IPS-20b (cell line): ENCODE measurements at regions not wholly inside any gene's neighbourhood (a gene's known extent, or its start where the extent isn't known, plus 50 kb on each side); places are given as distances from the start of the nearest gene placed in this dataset.
"Not testable (repeated sequence)": the region's sequence is repeated elsewhere in the genome, so short reads cannot be mapped to it uniquely, and the experiment has no call there.

Experiments used
- H3K27ac ChIP-seq: one replicate; pipeline ENCODE4 v1.5.1; 2013; ENCODE audit warnings: low read length
- H3K27me3 ChIP-seq: 2 replicates; pipeline ENCODE4 v1.6.1; 2013; ENCODE audit warnings: mild to moderate bottlenecking, low read length, inconsistent platforms; ENCODE audit not compliant: insufficient read depth
- H3K36me3 ChIP-seq: 2 replicates; pipeline ENCODE4 v1.6.1; 2013; ENCODE audit warnings: low read depth, mild to moderate bottlenecking, inconsistent platforms, low read length, moderate library complexity; ENCODE audit not compliant: insufficient read depth
- H3K4me1 ChIP-seq: 2 replicates; pipeline ENCODE4 v1.6.1; 2013; ENCODE audit warnings: mild to moderate bottlenecking, control low read depth, inconsistent platforms, low read length, moderate library complexity; ENCODE audit not compliant: insufficient read depth
- H3K4me3 ChIP-seq: 2 replicates; pipeline ENCODE4 v1.5.1; 2013; ENCODE audit warnings: mild to moderate bottlenecking, low read length, inconsistent platforms
- H3K9ac ChIP-seq: 2 replicates; pipeline ENCODE4 v1.6.1; 2013; ENCODE audit warnings: low read depth, mild to moderate bottlenecking, inconsistent platforms, low read length, moderate library complexity
- H3K9me3 ChIP-seq: 2 replicates; pipeline ENCODE4 v1.6.1; 2013; ENCODE audit warnings: mild to moderate bottlenecking, low read depth, low read length, inconsistent platforms; ENCODE audit not compliant: insufficient read depth

DNA sequence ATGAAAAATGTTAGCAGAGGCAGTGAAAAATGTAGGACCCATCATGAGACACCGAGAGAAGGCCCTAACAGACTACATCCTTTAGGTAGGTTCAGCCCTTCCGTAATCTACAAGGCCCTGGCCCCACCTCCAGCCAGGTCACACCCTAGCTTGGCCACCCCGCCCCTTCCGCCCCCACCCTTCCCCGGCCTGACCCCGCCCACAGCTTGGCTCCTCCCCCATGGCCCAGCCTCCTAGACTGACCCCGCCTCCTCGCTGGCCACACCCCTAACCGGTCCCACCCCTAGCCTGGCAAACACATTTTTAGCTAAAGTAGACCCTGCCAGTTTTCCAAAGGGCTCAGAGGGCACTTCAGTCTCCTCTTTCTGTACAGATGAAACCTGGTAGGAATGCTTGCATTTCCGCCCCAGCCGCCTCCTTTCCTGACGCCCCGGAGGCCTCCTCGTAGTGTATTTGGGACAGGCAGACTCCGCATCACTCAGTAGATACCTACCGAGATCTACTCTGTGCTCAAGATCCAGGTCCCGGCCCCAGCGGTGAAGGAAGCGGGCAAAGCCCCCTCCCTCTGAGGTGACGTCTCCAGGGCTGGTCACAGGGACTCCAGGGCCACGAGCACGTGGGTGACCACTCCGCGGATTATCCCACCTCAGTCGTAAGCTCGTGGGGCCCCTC is 443.5 kb downstream of the PREX1 start:
- H3K9me3 ChIP-seq: no peaks in the 10 kb centered on the region
- no peak overlapping the region for H3K27ac ChIP-seq
- H3K27me3 ChIP-seq: no peaks in the 10 kb centered on the region
- no peak overlapping the region for H3K9ac ChIP-seq
- H3K4me1 ChIP-seq: no peaks in the 10 kb centered on the region
- H3K36me3 ChIP-seq: no peaks in the 10 kb centered on the region
- no peak overlapping the region for H3K4me3 ChIP-seq

DNA sequence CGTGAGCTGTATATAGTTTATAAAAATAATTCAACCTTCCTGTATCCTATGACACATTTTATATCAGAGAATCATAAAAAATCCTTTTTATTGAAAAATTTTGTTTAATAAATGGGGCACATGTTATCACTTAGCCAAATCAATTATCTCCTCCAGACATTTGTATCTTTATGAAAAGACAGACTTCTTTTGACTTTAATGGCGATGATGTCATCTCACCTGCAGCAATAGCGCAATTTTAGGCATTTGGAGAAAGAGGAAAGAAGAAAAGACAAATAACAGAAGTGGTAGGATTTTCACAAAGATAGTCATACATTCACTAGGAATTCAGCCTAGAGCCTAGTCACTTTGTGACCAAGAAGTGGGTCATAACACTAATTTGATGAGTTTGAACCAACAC is 444.5 kb downstream of the PREX1 start:
- no peaks in the 10 kb centered on the region for H3K9me3 ChIP-seq
- H3K27me3 ChIP-seq: no peaks in the 10 kb centered on the region
- H3K36me3 ChIP-seq: no peaks in the 10 kb centered on the region
- no peak overlapping the region for H3K9ac ChIP-seq
- no peak overlapping the region for H3K27ac ChIP-seq
- no peak overlapping the region for H3K4me3 ChIP-seq
- no peaks in the 10 kb centered on the region for H3K4me1 ChIP-seq

DNA sequence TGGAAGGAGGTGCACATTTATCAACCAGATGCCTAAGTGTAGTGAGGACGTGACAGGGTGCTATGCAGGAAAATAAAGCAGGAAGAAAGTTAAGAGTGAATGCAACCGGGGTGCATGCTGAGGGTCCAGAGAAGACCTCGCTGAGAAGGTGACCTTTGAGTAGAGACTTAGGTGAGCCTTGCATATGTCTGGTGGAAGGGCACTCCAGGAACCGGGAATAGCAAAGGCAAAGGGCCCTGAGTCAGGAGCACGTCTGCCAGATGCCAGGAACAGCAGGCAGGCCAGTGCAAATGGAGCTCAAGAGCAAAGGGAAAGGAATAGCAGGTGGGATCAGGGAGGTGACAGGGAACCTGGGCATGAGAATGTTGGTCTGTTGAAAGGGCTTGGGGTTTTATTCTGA is 445.5 kb downstream of the PREX1 start:
- no peak overlapping the region for H3K4me3 ChIP-seq
- H3K9me3 ChIP-seq: no peaks in the 10 kb centered on the region
- H3K9ac ChIP-seq: no peak overlapping the region
- H3K27me3 ChIP-seq: no peaks in the 10 kb centered on the region
- no peak overlapping the region for H3K27ac ChIP-seq
- H3K4me1 ChIP-seq: no peaks in the 10 kb centered on the region
- no peaks in the 10 kb centered on the region for H3K36me3 ChIP-seq

DNA sequence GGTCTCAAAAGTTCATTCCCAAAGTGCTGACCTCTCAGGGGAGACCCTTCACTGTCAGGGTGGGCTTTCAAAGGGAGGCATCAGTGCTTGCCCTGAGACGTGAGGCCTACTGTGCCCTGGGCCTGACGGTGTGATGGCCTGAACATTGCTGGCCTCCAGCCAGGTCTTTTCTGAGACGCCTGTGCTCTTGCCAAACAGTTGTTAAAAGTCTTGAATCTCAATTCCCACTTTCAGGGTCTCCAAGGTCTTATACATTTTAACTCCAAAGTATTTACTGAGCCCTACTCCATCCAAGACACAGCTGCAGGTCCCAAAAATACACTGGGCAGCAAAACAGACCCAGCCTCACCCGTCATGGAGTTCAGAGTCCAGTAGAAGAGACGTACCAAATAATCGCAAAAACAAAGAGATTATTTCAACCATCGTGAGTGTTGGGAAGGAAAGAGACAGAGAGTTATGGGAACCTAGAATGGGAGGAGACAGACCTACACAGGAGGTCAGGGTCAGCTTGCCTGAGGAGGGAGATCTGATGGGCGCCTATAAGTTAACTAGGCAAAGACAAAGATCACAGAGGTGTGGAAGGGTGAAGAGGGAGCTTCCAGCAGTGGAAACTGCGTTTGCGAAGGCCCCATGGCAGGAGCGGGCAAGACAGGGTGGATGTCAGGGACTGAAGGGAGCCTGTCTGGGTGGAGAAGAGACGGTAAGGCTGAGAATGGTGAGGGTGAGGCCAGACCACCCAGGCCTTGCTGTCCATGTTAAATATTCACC is 446.3 kb downstream of the PREX1 start:
- Histone ChIP-seq H3K4me3 (no peak overlapping the region), H3K27me3 (no peaks in the 10 kb centered on the region), H3K4me1 (no peaks in the 10 kb centered on the region), H3K27ac (no peak overlapping the region), H3K36me3 (no peaks in the 10 kb centered on the region), H3K9ac (no peak overlapping the region), H3K9me3 (no peaks in the 10 kb centered on the region)

DNA sequence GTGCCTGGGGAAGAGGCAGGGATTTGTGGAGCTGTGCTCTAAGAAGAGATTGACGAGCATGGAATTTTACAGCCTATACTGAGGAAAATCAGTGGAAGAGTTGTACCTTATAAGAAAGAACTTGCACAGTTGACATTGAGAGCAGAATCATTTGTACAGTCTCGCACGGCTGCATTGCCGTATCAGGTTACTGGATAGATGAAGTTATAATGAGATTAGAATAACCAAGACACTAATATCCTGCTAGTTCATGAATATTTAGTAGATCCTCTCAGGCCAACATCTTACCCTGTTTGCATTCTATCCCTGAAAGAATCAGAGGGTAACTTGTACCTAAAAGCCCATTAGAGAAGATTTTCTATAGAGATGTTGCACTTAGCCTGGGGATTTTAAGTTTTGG is 447.1 kb downstream of the PREX1 start:
- Histone ChIP-seq H3K4me1 (peaks cover 3% of the 10 kb centered on the region; the same call in 1 of the 2 replicates), H3K27me3 (no peaks in the 10 kb centered on the region), H3K9ac (no peak overlapping the region), H3K36me3 (no peaks in the 10 kb centered on the region), H3K27ac (no peak overlapping the region), H3K9me3 (no peaks in the 10 kb centered on the region), H3K4me3 (no peak overlapping the region)

DNA sequence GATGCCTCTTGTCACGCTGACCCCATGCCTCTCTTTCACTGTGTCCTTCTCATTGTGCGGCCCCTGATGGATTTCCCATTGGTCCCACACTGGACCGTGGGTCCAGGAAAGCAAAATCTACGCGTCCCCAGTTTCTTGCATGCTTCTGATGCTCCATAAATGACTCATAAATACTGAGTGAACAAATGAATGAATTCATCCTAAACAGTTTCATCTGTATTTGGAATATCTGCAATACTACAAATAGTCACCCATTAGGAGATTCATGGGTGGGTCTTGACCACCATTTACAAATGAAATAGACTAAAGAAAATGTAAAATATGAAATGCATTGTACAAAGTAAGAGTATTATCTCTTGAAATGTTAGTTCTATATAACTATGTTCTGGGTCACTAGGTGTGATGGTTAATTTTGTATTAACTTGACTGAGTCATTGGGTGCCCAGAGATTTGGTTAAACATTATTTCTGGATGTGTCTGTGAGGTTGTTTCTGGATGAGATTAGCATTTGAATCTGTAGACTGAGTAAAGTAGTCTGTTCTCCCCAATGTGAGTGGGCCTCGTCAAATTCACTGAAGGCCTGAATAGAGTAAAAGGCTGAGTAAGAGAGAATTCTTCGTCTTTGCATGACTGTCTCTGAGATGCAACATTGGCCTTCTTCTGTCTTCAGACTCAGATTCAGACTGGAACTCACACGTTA is 448.7 kb downstream of the PREX1 start:
- no peak overlapping the region for H3K4me3 ChIP-seq
- H3K9me3 ChIP-seq: no peaks in the 10 kb centered on the region
- H3K27ac ChIP-seq: no peak overlapping the region
- H3K36me3 ChIP-seq: no peaks in the 10 kb centered on the region
- no peak overlapping the region for H3K9ac ChIP-seq
- H3K27me3 ChIP-seq: no peaks in the 10 kb centered on the region
- peaks cover 14% of the 10 kb centered on the region; the same call in 1 of the 2 replicates for H3K4me1 ChIP-seq

DNA sequence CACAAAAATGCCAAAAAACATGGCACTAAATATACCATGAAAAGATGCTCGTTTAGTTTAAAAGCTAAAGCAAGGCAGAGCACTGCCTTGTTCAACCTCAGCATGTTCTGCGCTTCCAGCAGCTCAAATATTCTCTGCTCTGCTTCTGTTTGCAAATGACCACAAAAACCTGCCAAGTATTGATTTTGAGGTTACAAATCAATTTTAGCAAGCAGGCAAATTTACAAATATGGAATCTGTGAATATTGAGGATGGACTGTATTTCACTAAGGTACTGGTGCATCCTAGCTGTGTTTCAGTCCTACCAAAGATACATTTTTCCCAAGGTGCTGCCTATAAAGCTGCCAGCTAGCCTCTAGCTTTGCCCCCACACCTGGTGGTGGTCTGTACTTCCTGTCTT is 449.9 kb downstream of the PREX1 start:
- Histone ChIP-seq H3K9me3 (no peaks in the 10 kb centered on the region), H3K36me3 (no peaks in the 10 kb centered on the region), H3K4me1 (peaks cover 19% of the 10 kb centered on the region; the same call in 1 of the 2 replicates), H3K27me3 (no peaks in the 10 kb centered on the region), H3K9ac (no peak overlapping the region), H3K27ac (no peak overlapping the region), H3K4me3 (no peak overlapping the region)

DNA sequence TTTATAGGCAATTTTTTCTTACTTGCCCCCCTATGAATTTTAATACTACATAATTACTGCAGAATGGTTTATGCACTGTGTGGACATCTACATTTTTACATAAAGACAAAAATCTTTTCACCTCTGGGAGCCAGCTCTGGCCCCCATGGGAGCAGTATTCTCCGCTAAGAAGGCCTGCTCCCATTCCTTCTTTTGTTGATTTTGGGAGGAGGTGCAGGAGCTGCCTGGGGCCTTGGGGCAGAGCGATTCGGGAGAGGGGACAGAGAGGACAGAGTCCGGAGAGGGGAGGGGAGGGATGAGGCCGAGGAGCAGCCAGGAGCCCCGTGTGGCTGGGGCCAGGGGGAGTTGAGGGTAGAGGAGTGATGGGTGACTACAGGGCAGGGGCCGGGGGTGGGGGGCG is 452.0 kb downstream of the PREX1 start:
- Histone ChIP-seq H3K27me3 (no peaks in the 10 kb centered on the region), H3K27ac (no peak overlapping the region), H3K36me3 (no peaks in the 10 kb centered on the region), H3K4me3 (no peak overlapping the region), H3K9ac (no peak overlapping the region; the same call in 1 of the 2 replicates), H3K9me3 (no peaks in the 10 kb centered on the region), H3K4me1 (peaks cover 22% of the 10 kb centered on the region; the same call in 1 of the 2 replicates)

DNA sequence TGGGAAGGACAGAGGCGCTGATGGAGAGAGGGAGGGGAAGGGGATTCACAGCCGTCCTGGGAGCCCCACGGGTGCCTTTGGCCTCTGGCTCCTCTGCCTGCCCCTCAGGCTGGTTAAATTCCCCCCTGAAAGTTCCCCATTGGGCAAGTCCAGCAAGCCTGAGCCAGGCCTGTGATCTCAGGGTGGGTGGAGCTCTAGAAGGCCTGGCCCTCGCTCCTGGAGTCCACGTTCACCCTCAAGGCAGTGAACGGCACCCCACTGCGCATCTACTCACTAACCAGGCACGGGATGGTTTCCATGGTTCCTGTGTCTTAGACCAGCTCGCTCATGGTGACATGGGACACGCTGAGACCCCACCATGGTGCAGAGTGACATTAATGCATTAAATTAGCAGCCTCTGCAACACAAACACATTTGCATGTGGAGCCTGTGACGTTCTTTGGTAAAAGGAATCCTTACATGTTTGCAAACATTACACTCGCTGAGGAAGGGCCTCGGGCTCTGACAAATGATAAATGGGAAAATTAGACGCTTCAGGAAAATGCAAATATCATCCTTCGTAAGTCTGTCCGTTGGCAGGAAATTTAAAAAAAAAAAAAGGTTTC is 452.7 kb downstream of the PREX1 start:
- H3K9ac ChIP-seq: no peak overlapping the region; the same call in 1 of the 2 replicates
- no peaks in the 10 kb centered on the region for H3K36me3 ChIP-seq
- H3K9me3 ChIP-seq: no peaks in the 10 kb centered on the region
- H3K4me3 ChIP-seq: no peak overlapping the region
- H3K27me3 ChIP-seq: no peaks in the 10 kb centered on the region
- H3K4me1 ChIP-seq: peaks cover 28% of the 10 kb centered on the region; the same call in 1 of the 2 replicates
- H3K27ac ChIP-seq: no peak overlapping the region

DNA sequence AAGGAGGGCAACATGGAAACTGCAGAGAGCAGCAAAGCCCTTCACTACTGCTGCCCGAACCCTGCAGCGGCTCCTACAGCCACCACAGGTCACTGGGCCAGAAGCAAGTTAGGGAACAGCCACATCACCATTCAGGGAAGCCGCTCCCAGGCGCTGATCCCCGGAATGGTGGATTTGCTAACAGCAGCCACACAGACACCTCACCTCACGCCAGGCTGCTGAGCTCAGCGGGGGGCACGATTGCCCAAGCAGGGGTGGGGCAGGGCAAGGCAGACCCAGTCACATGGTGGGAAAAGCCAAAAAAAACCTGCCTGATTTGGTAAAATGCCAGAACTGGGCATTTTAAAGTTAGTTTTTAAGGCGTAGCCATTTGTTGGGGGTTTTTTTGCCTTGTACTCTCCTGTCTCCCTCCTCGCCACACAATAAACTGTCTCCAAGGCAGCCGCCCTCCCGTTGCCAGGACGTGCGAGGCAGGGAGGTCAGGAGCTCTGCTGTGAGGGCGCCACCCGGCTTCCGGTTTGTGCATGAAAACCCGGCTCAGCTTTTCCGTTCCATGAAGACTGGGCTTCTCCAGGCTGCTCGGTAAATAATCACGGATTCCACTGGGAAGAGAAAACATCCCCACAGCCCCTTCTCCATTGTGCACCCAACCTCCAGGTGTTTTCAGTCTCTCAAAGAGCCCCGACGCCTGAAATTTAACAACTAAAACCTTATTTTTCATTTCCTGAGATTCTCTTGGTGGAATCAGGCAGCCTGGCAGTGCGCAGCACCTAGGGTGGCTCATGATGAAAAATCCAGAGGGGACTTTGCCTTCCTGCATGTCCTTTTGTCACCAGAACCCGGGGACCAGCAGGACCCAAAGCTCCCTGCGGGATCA is 453.5 kb downstream of the PREX1 start:
- H3K4me3 ChIP-seq, H3K27ac ChIP-seq, H3K9ac ChIP-seq, H3K36me3 ChIP-seq, H3K9me3 ChIP-seq, H3K27me3 ChIP-seq: not testable (repeated sequence)
- peaks cover 29% of the 10 kb centered on the region; the same call in 1 of the 2 replicates for H3K4me1 ChIP-seq

DNA sequence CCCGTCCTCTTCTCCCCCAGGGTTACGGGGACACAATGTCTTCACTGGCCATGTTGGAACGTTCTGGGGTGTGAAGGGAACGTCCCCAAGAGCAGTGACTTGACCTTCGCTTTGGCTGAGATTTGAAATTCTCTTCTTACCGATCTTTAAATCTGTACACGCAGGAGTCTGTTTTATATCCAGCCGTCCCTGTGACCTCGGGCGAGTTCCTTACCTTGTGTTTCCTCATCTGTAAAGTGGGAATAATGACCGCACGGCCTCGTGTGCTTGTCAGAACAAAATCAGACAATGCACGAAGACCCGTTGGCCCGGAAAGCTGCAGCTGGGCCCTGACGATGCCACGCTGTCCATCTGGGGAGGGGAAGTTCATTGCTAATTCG is 454.3 kb downstream of the PREX1 start:
- Histone ChIP-seq H3K27ac (no peak overlapping the region), H3K36me3 (no peaks in the 10 kb centered on the region), H3K9ac (no peak overlapping the region), H3K27me3 (no peaks in the 10 kb centered on the region), H3K9me3 (no peaks in the 10 kb centered on the region), H3K4me1 (peaks cover 29% of the 10 kb centered on the region; the same call in 1 of the 2 replicates), H3K4me3 (no peak overlapping the region)
